ENCODE measurements at regions not wholly inside any gene's neighbourhood (a gene's known extent, or its start where the extent isn't known, plus 50 kb on each side); places are given as distances from the start of the nearest gene placed in this dataset.

GRCh38 chr4:121526509-121526908, 145.7 kb upstream of the QRFPR start:
- H3K4me3 ChIP-seq (ENCODE audit: low read depth, low read length), result no peak overlapping the region
- TF ChIP-seq CTCF (IDR thresholded peaks at IDR 0.05; ENCODE audit: control insufficient read depth, extremely low read depth, insufficient read depth), result no peak
- DNase-seq (ENCODE audit: low read depth), result no peak

- no peak for TF ChIP-seq CTCF (IDR thresholded peaks at IDR 0.05; ENCODE audit: control insufficient read depth, extremely low read depth, insufficient read depth)
- no peak overlapping the region for H3K4me3 ChIP-seq (ENCODE audit: low read depth, low read length)
- no peak for DNase-seq (ENCODE audit: low read depth)
Observed at GRCh38 chr4:121519236-121519838, 138.5 kb upstream of the QRFPR start.

GRCh38 chr4:121517241-121517640, 136.4 kb upstream of the QRFPR start:
- DNase-seq (ENCODE audit: low read depth), result no peak
- no peak overlapping the region for H3K4me3 ChIP-seq (ENCODE audit: low read depth, low read length)
- no peak for TF ChIP-seq CTCF (IDR thresholded peaks at IDR 0.05; ENCODE audit: control insufficient read depth, extremely low read depth, insufficient read depth)

GRCh38 chr4:121514443-121514842, 133.6 kb upstream of the QRFPR start:
- 0 out of 2 replicates have a peak, but pooled peaks have one; percentile 19 for TF ChIP-seq CTCF (IDR thresholded peaks at IDR 0.05; ENCODE audit: control insufficient read depth, extremely low read depth, insufficient read depth)
- DNase-seq (ENCODE audit: low read depth), result no peak
- H3K4me3 ChIP-seq (ENCODE audit: low read depth, low read length), result no peak overlapping the region

- no peak for TF ChIP-seq CTCF (IDR thresholded peaks at IDR 0.05; ENCODE audit: control insufficient read depth, extremely low read depth, insufficient read depth)
- no peak overlapping the region for H3K4me3 ChIP-seq (ENCODE audit: low read depth, low read length)
- DNase-seq (ENCODE audit: low read depth), result no peak
Observed at GRCh38 chr4:121510341-121510874, 129.6 kb upstream of the QRFPR start.

GRCh38 chr4:121485190-121485804, 104.5 kb upstream of the QRFPR start:
- DNase-seq (ENCODE audit: low read depth), result no peak
- no peak for TF ChIP-seq CTCF (IDR thresholded peaks at IDR 0.05; ENCODE audit: control insufficient read depth, extremely low read depth, insufficient read depth)

More at GRCh38 chr4:121485190-121485804, 104.5 kb upstream of the QRFPR start:
- no peak overlapping the region for H3K4me3 ChIP-seq (ENCODE audit: low read depth, low read length)
